H1 (cell line): ENCODE measurements at regions not wholly inside any gene's neighbourhood (a gene's known extent, or its start where the extent isn't known, plus 50 kb on each side); places are given as distances from the start of the nearest gene placed in this dataset.

Experiments used
- CHD7 ChIP-seq: fragments of 300-600 bp; sonication (generic); IDR thresholded peaks from 2 replicates; pipeline ENCODE4 v1.7.1; 2012; ENCODE audit warnings: low read length, moderate library complexity, mild to moderate bottlenecking, inconsistent platforms; ENCODE audit not compliant: insufficient replicate concordance
- SIX5 ChIP-seq: IDR thresholded peaks from 2 replicates; pipeline ENCODE4 v1.6.1; 2011; ENCODE audit warnings: mild to moderate bottlenecking, low read depth, low read length
- SP2 ChIP-seq: IDR thresholded peaks from 2 replicates; pipeline ENCODE4 v1.6.1; 2012; ENCODE audit warnings: mild to moderate bottlenecking, low read length, inconsistent platforms
- SUZ12 ChIP-seq: fragments of 200-600 bp; sonication (generic); IDR thresholded peaks from 2 replicates; pipeline ENCODE4 v1.6.1; 2012; ENCODE audit warnings: mild to moderate bottlenecking, inconsistent platforms, low read length, moderate library complexity, mixed read lengths
- TF ChIP-seq, protein P1 (sequence below): IDR thresholded peaks from 2 replicates; pipeline ENCODE4 v1.6.1; 2011; ENCODE audit warnings: low read depth, mild to moderate bottlenecking, low read length; ENCODE audit not compliant: insufficient read depth

DNA sequence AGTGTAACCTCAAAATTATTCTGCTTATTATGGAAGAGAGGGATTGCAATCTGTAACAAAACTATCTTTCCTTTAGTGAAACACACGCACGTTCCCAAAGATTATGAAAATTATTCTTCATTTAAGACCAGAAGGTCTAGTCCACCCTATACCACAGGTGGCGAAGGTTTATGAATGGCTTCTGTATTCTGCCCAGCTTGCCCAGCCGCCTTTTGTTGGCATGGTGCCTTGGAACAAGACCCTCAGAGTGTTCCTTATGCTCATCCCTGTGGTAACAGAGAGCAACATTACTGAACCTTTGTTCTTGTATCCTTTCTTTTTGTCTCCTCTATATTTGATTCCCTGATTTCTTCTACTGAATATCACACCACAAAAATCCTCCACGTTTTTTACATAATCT is 116.4 kb downstream of the FAR1 start (continued):
- TF ChIP-seq CHD7 (no peak), SUZ12 (no peak), SIX5 (no peak), SP2 (no peak)
- TF ChIP-seq, protein P1, sequence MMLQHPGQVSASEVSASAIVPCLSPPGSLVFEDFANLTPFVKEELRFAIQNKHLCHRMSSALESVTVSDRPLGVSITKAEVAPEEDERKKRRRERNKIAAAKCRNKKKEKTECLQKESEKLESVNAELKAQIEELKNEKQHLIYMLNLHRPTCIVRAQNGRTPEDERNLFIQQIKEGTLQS: no peak
- TF ChIP-seq, all 59 proteins: peak for 0
